GM23248 (cell line): ENCODE measurements at regions not wholly inside any gene's neighbourhood (a gene's known extent, or its start where the extent isn't known, plus 50 kb on each side); places are given as distances from the start of the nearest gene placed in this dataset.

Source experiments
- DNase-seq: peaks from one replicate; pipeline ENCODE4 v3.0.0-alpha.2; 2015
- H2AFZ ChIP-seq: fragments of 200-600 bp; sonication (generic); 2 replicates; pipeline ENCODE4 v1.6.1; 2016; ENCODE audit warnings: antibody characterized with exemption
- H3F3A ChIP-seq: fragments of 200-600 bp; sonication (generic); 2 replicates; pipeline ENCODE4 v1.6.1; 2016; ENCODE audit warnings: mild to moderate bottlenecking, antibody characterized with exemption, mixed run types; ENCODE audit not compliant: insufficient read depth
- H3K27ac ChIP-seq: fragments of 200-600 bp; sonication (generic); 2 replicates; pipeline ENCODE4 v1.5.1; 2016; ENCODE audit warnings: mild to moderate bottlenecking
- H3K27me3 ChIP-seq: fragments of 200-600 bp; sonication (generic); replicated peaks from 2 replicates; pipeline ENCODE4 v1.6.1; 2016; ENCODE audit warnings: mild to moderate bottlenecking; ENCODE audit not compliant: insufficient read depth
- H3K36me3 ChIP-seq: fragments of 200-600 bp; sonication (generic); 2 replicates; pipeline ENCODE4 v1.6.1; 2016; ENCODE audit warnings: low read depth, mild to moderate bottlenecking
- H3K4me1 ChIP-seq: fragments of 200-600 bp; sonication (generic); 2 replicates; pipeline ENCODE4 v1.6.1; 2016; ENCODE audit warnings: mild to moderate bottlenecking; ENCODE audit not compliant: insufficient read depth
- H3K4me2 ChIP-seq: fragments of 200-600 bp; sonication (generic); one replicate; pipeline ENCODE4 v1.6.1; 2016; ENCODE audit warnings: mild to moderate bottlenecking; ENCODE audit not compliant: unreplicated experiment
- H3K4me3 ChIP-seq: fragments of 200-600 bp; sonication (generic); 2 replicates; pipeline ENCODE4 v1.5.1; 2016; ENCODE audit warnings: mild to moderate bottlenecking
- H3K79me2 ChIP-seq: fragments of 200-600 bp; sonication (generic); 2 replicates; pipeline ENCODE4 v1.6.1; 2016; ENCODE audit warnings: mild to moderate bottlenecking; ENCODE audit not compliant: insufficient read depth
- H3K9ac ChIP-seq: fragments of 200-600 bp; sonication (generic); 2 replicates; pipeline ENCODE4 v1.6.1; 2016; ENCODE audit warnings: mild to moderate bottlenecking
- H3K9me2 ChIP-seq: fragments of 200-600 bp; sonication (generic); 2 replicates; pipeline ENCODE4 v1.6.1; 2016; ENCODE audit warnings: mixed run types, mild to moderate bottlenecking, moderate library complexity; ENCODE audit not compliant: insufficient read depth
- H3K9me3 ChIP-seq: fragments of 200-600 bp; sonication (generic); one replicate; pipeline ENCODE4 v1.6.1; 2017; ENCODE audit warnings: low read depth
- H4K20me1 ChIP-seq: fragments of 200-600 bp; sonication (generic); 2 replicates; pipeline ENCODE4 v1.6.0; 2016; ENCODE audit not compliant: insufficient read depth
- EZH2 ChIP-seq: fragments of 200-600 bp; sonication (generic); IDR thresholded peaks from 2 replicates; pipeline ENCODE4 v1.6.1; 2018; ENCODE audit warnings: antibody characterized with exemption, mild to moderate bottlenecking; ENCODE audit not compliant: insufficient read depth, poor library complexity, severe bottlenecking
- EZH2phosphoT487 ChIP-seq: fragments of 200-600 bp; sonication (generic); IDR thresholded peaks from 2 replicates; pipeline ENCODE4 v1.6.1; 2018; ENCODE audit warnings: antibody characterized with exemption, moderate library complexity, mild to moderate bottlenecking, low read depth; ENCODE audit not compliant: insufficient read depth
- WGBS, 2 experiments: methylation state at CpG; one replicate each; pipeline ENCODE4 v1.1.6; 2015 to 2017; ENCODE audit warnings: low lambda C conversion rate in 2 of 2, low coverage in 1 of 2; ENCODE audit errors: missing lambda C conversion rate in 2 of 2; 5-methylcytosine and 5-hydroxymethylcytosine counted together
- in situ Hi-C: fragments of 300-500 bp; cut with MboI; formaldehyde crosslinking; loops from 2 replicates; pipeline ENCODE4 v1.15.0; 2020

DNA sequence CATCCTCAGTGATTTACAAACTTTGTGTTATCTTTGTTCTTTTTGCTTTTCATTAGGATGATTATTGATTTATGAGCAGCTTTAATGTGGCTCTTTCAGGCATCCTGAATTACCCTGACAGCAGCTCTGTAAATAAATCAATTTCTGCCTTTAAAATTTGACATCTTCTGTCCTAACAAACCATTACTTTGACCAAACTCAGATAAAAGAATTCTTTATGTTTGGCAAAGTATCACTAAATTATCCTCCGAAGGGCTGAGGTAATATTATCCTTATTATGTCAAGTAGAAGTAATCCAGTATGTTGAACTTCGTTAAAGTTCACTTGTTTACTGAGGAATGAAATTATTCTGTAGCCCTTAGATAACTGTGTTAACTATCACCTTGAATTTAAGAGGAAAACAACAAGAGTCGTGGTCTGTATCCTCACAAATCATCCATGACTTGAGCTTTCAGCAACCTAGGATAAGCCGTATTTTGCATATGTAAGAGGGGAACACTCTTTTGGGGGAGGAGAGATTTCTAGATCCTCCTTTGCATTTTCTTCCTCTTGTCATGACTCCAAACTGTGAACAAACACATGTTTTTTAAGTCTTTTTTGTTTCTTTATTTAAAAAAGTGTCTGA, 173.2 kb upstream of the STAC start:
- Histone ChIP-seq H3K79me2 (no peaks in the 10 kb centered on the region), H3F3A (no peaks in the 10 kb centered on the region), H3K4me1 (peaks cover 4% of the 10 kb centered on the region), H3K4me2 (no peak overlapping the region), H3K9ac (no peak overlapping the region), H3K9me3 (no peaks in the 10 kb centered on the region), H2AFZ (no peak overlapping the region), H3K27me3 (no peaks in the 10 kb centered on the region), H3K36me3 (no peaks in the 10 kb centered on the region), H3K9me2 (no peaks in the 10 kb centered on the region), H3K4me3 (no peak overlapping the region), H3K27ac (no peak overlapping the region), H4K20me1 (no peaks in the 10 kb centered on the region)
- DNase-seq, result no peak
- WGBS, 2 experiments, result 63 to 64% methylated on average over 4 of the region's 4 CpGs
- no peak for TF ChIP-seq EZH2
- TF ChIP-seq EZH2phosphoT487, result no peak
- in situ Hi-C loops, result no loop called here

DNA sequence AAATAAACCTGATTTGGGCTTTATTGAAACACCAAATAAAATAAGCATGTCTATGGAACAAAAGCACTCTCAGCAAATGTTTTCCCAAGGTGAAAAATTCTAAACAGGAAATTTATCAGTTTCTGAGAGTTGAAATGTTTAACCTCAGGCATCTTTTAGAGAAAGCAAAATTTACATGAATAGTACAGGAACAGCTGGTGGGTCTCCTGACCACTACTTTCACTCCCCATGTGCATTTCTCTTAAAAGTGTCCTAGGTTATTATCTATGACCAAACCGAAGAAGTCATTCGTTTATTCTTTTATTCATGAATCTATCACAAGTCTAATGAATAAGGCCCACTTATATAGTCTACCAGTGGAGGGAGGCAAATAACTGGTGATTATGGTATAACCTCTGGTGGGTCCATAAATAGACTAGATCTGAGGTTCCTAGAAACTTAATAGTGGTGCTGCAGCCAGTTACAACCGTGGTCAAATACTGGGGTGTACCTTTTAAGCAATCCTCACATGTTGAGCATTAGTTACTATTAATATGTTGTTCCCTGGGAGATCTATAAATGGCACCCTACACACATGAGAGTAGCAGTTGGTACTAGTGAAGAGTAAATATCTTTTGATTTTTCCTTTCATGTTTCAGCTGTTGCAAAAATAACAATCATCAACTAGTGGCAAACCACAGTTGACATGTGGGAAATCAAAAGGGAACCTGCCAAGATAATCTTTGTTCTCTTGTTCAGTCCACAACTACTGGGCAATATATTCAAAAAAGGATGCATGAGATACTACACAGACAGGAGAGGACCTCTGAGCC, 169.3 kb upstream of the STAC start:
- H3F3A ChIP-seq, result no peaks in the 10 kb centered on the region
- WGBS, 2 experiments, result 79 to 83% methylated on average over 3 of the region's 3 CpGs
- H3K36me3 ChIP-seq, result no peaks in the 10 kb centered on the region
- no peak overlapping the region for H3K9ac ChIP-seq
- H3K4me2 ChIP-seq, result no peak overlapping the region
- no peak overlapping the region for H2AFZ ChIP-seq
- peaks cover 14% of the 10 kb centered on the region for H3K4me1 ChIP-seq
- H3K9me3 ChIP-seq, result no peaks in the 10 kb centered on the region
- H3K4me3 ChIP-seq, result no peak overlapping the region
- no peaks in the 10 kb centered on the region for H3K27me3 ChIP-seq
- in situ Hi-C loops, result no loop called here
- no peaks in the 10 kb centered on the region for H3K9me2 ChIP-seq
- H3K79me2 ChIP-seq, result no peaks in the 10 kb centered on the region
- no peak for TF ChIP-seq EZH2phosphoT487
- TF ChIP-seq EZH2, result no peak
- no peaks in the 10 kb centered on the region for H4K20me1 ChIP-seq
- no peak overlapping the region for H3K27ac ChIP-seq
- no peak for DNase-seq

DNA sequence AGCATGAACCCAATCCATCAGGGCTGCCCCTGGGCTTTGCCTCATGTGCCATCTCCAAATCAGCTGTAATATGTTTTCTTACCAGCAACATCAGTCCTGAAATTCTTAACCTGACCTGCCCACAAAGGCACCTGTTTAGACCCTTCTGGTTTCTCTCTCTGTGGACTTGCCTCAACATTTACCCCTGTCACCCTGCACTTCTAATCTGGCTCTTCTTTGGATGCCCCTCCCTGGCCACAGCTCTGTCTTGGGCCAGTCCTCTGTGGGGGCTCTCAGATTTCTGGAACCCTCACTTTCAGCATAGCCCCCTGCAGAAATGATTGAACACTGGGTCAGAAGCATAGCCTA, 168.7 kb upstream of the STAC start:
- Histone ChIP-seq H3K27me3 (no peaks in the 10 kb centered on the region), H2AFZ (no peak overlapping the region), H3K4me2 (no peak overlapping the region), H4K20me1 (no peaks in the 10 kb centered on the region), H3K9me3 (no peaks in the 10 kb centered on the region), H3K9ac (no peak overlapping the region), H3K9me2 (no peaks in the 10 kb centered on the region), H3F3A (no peaks in the 10 kb centered on the region), H3K27ac (no peak overlapping the region), H3K4me1 (peaks cover 14% of the 10 kb centered on the region), H3K4me3 (no peak overlapping the region), H3K79me2 (no peaks in the 10 kb centered on the region), H3K36me3 (no peaks in the 10 kb centered on the region)
- TF ChIP-seq EZH2 (no peak), EZH2phosphoT487 (no peak)
- DNase-seq, result no peak
- in situ Hi-C loops, result no loop called here

DNA sequence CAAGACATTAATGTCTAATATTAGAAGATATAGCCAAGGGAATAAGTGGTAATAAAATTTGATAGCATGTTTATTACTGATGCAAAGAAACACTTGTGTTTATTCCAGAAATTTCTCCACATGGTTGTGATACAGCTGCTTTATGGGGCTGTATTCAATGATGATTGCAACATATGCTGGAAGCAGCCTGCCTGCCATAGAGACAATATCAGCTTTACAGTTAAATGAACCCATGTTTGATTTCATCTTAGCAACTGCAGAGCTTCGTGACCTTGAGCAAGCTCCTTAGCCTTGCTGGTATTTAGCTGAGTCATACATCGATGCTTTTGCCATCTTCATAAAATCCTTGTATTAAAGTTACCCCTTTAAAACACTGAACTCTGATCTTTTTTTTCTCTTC, 168.1 kb upstream of the STAC start:
- H3K9me2 ChIP-seq, result no peaks in the 10 kb centered on the region
- no peak overlapping the region for H3K27ac ChIP-seq
- peak; percentile 74 for DNase-seq
- H3K4me2 ChIP-seq, result no peak overlapping the region
- no peak overlapping the region for H2AFZ ChIP-seq
- TF ChIP-seq EZH2phosphoT487, result no peak
- TF ChIP-seq EZH2, result no peak
- no peak overlapping the region for H3K9ac ChIP-seq
- H3K27me3 ChIP-seq, result no peaks in the 10 kb centered on the region
- in situ Hi-C loops, result no loop called here
- H3K4me1 ChIP-seq, result peaks cover 14% of the 10 kb centered on the region
- H3K79me2 ChIP-seq, result no peaks in the 10 kb centered on the region
- H3K36me3 ChIP-seq, result no peaks in the 10 kb centered on the region
- no peaks in the 10 kb centered on the region for H4K20me1 ChIP-seq
- H3K4me3 ChIP-seq, result no peak overlapping the region
- no peaks in the 10 kb centered on the region for H3F3A ChIP-seq
- WGBS, 2 experiments, result 0 to 4% methylated on average over 2 of the region's 2 CpGs
- no peaks in the 10 kb centered on the region for H3K9me3 ChIP-seq
